OCI-LY3 (cell line): ENCODE measurements at regions not wholly inside any gene's neighbourhood (a gene's known extent, or its start where the extent isn't known, plus 50 kb on each side); places are given as distances from the start of the nearest gene placed in this dataset.
"Not testable (repeated sequence)": the region's sequence is repeated elsewhere in the genome, so short reads cannot be mapped to it uniquely, and the experiment has no call there.

Experiments used
- H2AFZ ChIP-seq: fragments of 200-600, 300-600 bp; shearing (Covaris generic); 2 replicates; pipeline ENCODE4 v1.6.0; 2014; ENCODE audit warnings: antibody characterized with exemption, low read depth, low read length
- H3K27ac ChIP-seq: fragments of 200-600, 300-600 bp; sonication (generic); 2 replicates; pipeline ENCODE4 v1.5.1; 2014; ENCODE audit warnings: mild to moderate bottlenecking, low read length, moderate library complexity, mixed read lengths
- H3K27me3 ChIP-seq: fragments of 200-600, 300-600 bp; sonication (generic); 2 replicates; pipeline ENCODE4 v1.6.1; 2014; ENCODE audit warnings: low read depth, low read length, mixed read lengths
- H3K36me3 ChIP-seq: fragments of 200-600, 300-600 bp; sonication (generic); replicated peaks from 2 replicates; pipeline ENCODE3; 2014; ENCODE audit warnings: low read depth, low read length, mixed read lengths
- H3K4me1 ChIP-seq: fragments of 300-600, 200-600 bp; sonication (generic); 2 replicates; pipeline ENCODE4 v1.6.1; 2014; ENCODE audit warnings: low read length, mixed read lengths
- H3K4me2 ChIP-seq: fragments of 200-600, 300-600 bp; sonication (generic); 2 replicates; pipeline ENCODE4 v1.6.1; 2014; ENCODE audit warnings: low read length, mixed read lengths
- H3K4me3 ChIP-seq: fragments of 300-600, 200-600 bp; sonication (generic); 2 replicates; pipeline ENCODE4 v1.5.1; 2014; ENCODE audit warnings: antibody characterized with exemption, mild to moderate bottlenecking, low read length, moderate library complexity
- H3K79me2 ChIP-seq: fragments of 300-600, 200-600 bp; shearing (Covaris generic); 2 replicates; pipeline ENCODE4 v1.6.1; 2014; ENCODE audit warnings: mild to moderate bottlenecking, low read length, mixed read lengths
- H3K9ac ChIP-seq: fragments of 300-600, 200-600 bp; shearing (Covaris generic); 2 replicates; pipeline ENCODE4 v1.6.0; 2014; ENCODE audit warnings: mild to moderate bottlenecking, low read length, moderate library complexity
- H3K9me3 ChIP-seq: fragments of 200-600, 300-600 bp; shearing (Covaris generic); 2 replicates; pipeline ENCODE4 v1.6.1; 2014; ENCODE audit warnings: low read length, mixed read lengths; ENCODE audit not compliant: insufficient read depth
- H4K20me1 ChIP-seq: fragments of 200-600, 300-600 bp; sonication (generic); 2 replicates; pipeline ENCODE4 v1.6.1; 2016; ENCODE audit warnings: low read length, mixed read lengths; ENCODE audit not compliant: insufficient read depth
- CTCF ChIP-seq: fragments of 200-600, 300-600 bp; sonication (generic); IDR thresholded peaks from 2 replicates; pipeline ENCODE4 v1.5.1; 2014; ENCODE audit warnings: antibody characterized with exemption, low read length, low read depth
- EZH2phosphoT487 ChIP-seq: fragments of 200-600 bp; shearing (Covaris generic); IDR thresholded peaks from 2 replicates; pipeline ENCODE4 v1.6.1; 2018; ENCODE audit warnings: antibody characterized with exemption, mixed run types, low read depth

GRCh38 chr21:7947422-7947821 lies 2574.0 kb upstream of the TPTE start:
- no peaks in the 10 kb centered on the region for H4K20me1 ChIP-seq
- H3K27me3 ChIP-seq, result no peaks in the 10 kb centered on the region
- no peaks in the 10 kb centered on the region for H3K79me2 ChIP-seq
- H3K9me3 ChIP-seq, result peaks cover 93% of the 10 kb centered on the region
- no peak overlapping the region for H3K4me3 ChIP-seq
- no peak overlapping the region for H2AFZ ChIP-seq
- no peak overlapping the region for H3K27ac ChIP-seq
- no peak overlapping the region for H3K4me2 ChIP-seq
- H3K4me1 ChIP-seq, result no peaks in the 10 kb centered on the region
- H3K9ac ChIP-seq, result no peak overlapping the region
- TF ChIP-seq CTCF (no peak), EZH2phosphoT487 (no peak)
- H3K36me3 ChIP-seq, result no peaks in the 10 kb centered on the region

- not testable (repeated sequence) for H3K9ac ChIP-seq
- peaks cover 93% of the 10 kb centered on the region for H3K9me3 ChIP-seq
Measured at GRCh38 chr21:7948727-7949126, 2572.7 kb upstream of the TPTE start.

GRCh38 chr21:7949882-7950281 lies 2571.5 kb upstream of the TPTE start:
- not testable (repeated sequence) for H3K27me3 ChIP-seq, H3K4me2 ChIP-seq, H3K36me3 ChIP-seq, H3K4me1 ChIP-seq, H3K79me2 ChIP-seq, H3K27ac ChIP-seq, H3K4me3 ChIP-seq, H4K20me1 ChIP-seq, H2AFZ ChIP-seq, H3K9ac ChIP-seq
- H3K9me3 ChIP-seq, result peaks cover 91% of the 10 kb centered on the region

More at GRCh38 chr21:7948727-7949126, 2572.7 kb upstream of the TPTE start:
- not testable (repeated sequence) for H3K27me3 ChIP-seq, H3K79me2 ChIP-seq, H3K27ac ChIP-seq, H4K20me1 ChIP-seq, H3K4me3 ChIP-seq, H2AFZ ChIP-seq, H3K36me3 ChIP-seq, H3K4me1 ChIP-seq, H3K4me2 ChIP-seq

- no peaks in the 10 kb centered on the region for H4K20me1 ChIP-seq
- H3K36me3 ChIP-seq, result no peaks in the 10 kb centered on the region
- no peaks in the 10 kb centered on the region for H3K4me1 ChIP-seq
- no peaks in the 10 kb centered on the region for H3K27me3 ChIP-seq
- no peak overlapping the region for H3K4me3 ChIP-seq
- H2AFZ ChIP-seq, result no peak overlapping the region
- no peak for TF ChIP-seq EZH2phosphoT487
- no peak for TF ChIP-seq CTCF
- no peak overlapping the region for H3K9ac ChIP-seq
- no peak overlapping the region for H3K4me2 ChIP-seq
- peaks cover 84% of the 10 kb centered on the region for H3K9me3 ChIP-seq
- H3K79me2 ChIP-seq, result no peaks in the 10 kb centered on the region
- H3K27ac ChIP-seq, result no peak overlapping the region
Measured at GRCh38 chr21:7951854-7952519, 2569.4 kb upstream of the TPTE start.

- no peaks in the 10 kb centered on the region for H3K27me3 ChIP-seq
- H4K20me1 ChIP-seq, result no peaks in the 10 kb centered on the region
- H3K9ac ChIP-seq, result no peak overlapping the region
- H3K36me3 ChIP-seq, result no peaks in the 10 kb centered on the region
- TF ChIP-seq CTCF, result no peak
- TF ChIP-seq EZH2phosphoT487, result no peak
- no peak overlapping the region for H2AFZ ChIP-seq
- no peak overlapping the region for H3K27ac ChIP-seq
- H3K79me2 ChIP-seq, result no peaks in the 10 kb centered on the region
- H3K4me3 ChIP-seq, result no peak overlapping the region
- H3K9me3 ChIP-seq, result peaks cover 82% of the 10 kb centered on the region
- no peaks in the 10 kb centered on the region for H3K4me1 ChIP-seq
- no peak overlapping the region for H3K4me2 ChIP-seq
Measured at GRCh38 chr21:7952648-7953047, 2568.7 kb upstream of the TPTE start.
